Osteoblast (primary cell): ENCODE measurements at regions not wholly inside any gene's neighbourhood (a gene's known extent, or its start where the extent isn't known, plus 50 kb on each side); places are given as distances from the start of the nearest gene placed in this dataset.

ENCODE experiments used
- DNase-seq: peaks from one replicate; pipeline ENCODE4 v3.0.0; 2011; ENCODE audit warnings: low spot score, mixed read lengths; ENCODE audit not compliant: insufficient read length; ENCODE audit errors: missing footprints
- H2AFZ ChIP-seq: 2 replicates; pipeline ENCODE4 v1.6.0; 2011; ENCODE audit warnings: mild to moderate bottlenecking, low read length
- H3K27ac ChIP-seq: 2 replicates; pipeline ENCODE4 v1.5.1; 2011; ENCODE audit warnings: mild to moderate bottlenecking, low read depth, low read length, moderate library complexity
- H3K27me3 ChIP-seq: 2 replicates; pipeline ENCODE4 v1.6.0; 2012; ENCODE audit warnings: mild to moderate bottlenecking, control low read depth, inconsistent platforms, low read length, moderate library complexity; ENCODE audit not compliant: insufficient read depth
- H3K36me3 ChIP-seq: 2 replicates; pipeline ENCODE4 v1.5.1; 2011; ENCODE audit warnings: mild to moderate bottlenecking, low read length, control low read depth, moderate library complexity; ENCODE audit not compliant: insufficient read depth
- H3K4me1 ChIP-seq: 2 replicates; pipeline ENCODE4 v1.5.1; 2011; ENCODE audit warnings: mild to moderate bottlenecking, low read length, control low read depth, moderate library complexity; ENCODE audit not compliant: insufficient read depth
- H3K4me2 ChIP-seq: 2 replicates; pipeline ENCODE4 v1.6.0; 2011; ENCODE audit warnings: mild to moderate bottlenecking, low read length; ENCODE audit not compliant: insufficient read depth
- H3K4me3 ChIP-seq: fragments of 200-600 bp; sonication (generic); 3 replicates; pipeline ENCODE4 v1.5.1; 2012; ENCODE audit warnings: mild to moderate bottlenecking, low read length, inconsistent platforms; ENCODE audit not compliant: insufficient read depth
- H3K79me2 ChIP-seq: 2 replicates; pipeline ENCODE4 v1.6.0; 2012; ENCODE audit warnings: mild to moderate bottlenecking, low read length, control low read depth, inconsistent platforms; ENCODE audit not compliant: insufficient read depth
- H3K9me3 ChIP-seq: 2 replicates; pipeline ENCODE4 v1.5.1; 2011; ENCODE audit warnings: low read depth, low read length, control low read depth
- H4K20me1 ChIP-seq: 2 replicates; pipeline ENCODE4 v1.6.0; 2012; ENCODE audit warnings: mild to moderate bottlenecking, low read length, control low read depth; ENCODE audit not compliant: insufficient read depth
- CTCF ChIP-seq: IDR thresholded peaks from 2 replicates; pipeline ENCODE4 v1.5.1; 2011; ENCODE audit warnings: mild to moderate bottlenecking, low read depth, low read length, moderate library complexity; ENCODE audit errors: extremely low read depth

GRCh38 chr14:30257946-30258661 lies 300.9 kb upstream of the G2E3 start:
- TF ChIP-seq CTCF: no peak
- no peaks in the 10 kb centered on the region for H3K9me3 ChIP-seq
- no peaks in the 10 kb centered on the region for H3K36me3 ChIP-seq
- H3K27ac ChIP-seq: no peak overlapping the region
- no peaks in the 10 kb centered on the region for H3K79me2 ChIP-seq
- H4K20me1 ChIP-seq: no peaks in the 10 kb centered on the region
- H3K4me3 ChIP-seq: no peak overlapping the region
- H2AFZ ChIP-seq: no peak overlapping the region
- no peaks in the 10 kb centered on the region for H3K27me3 ChIP-seq
- no peaks in the 10 kb centered on the region for H3K4me1 ChIP-seq
- no peak overlapping the region for H3K4me2 ChIP-seq
- no peak for DNase-seq

GRCh38 chr14:30260833-30261607 lies 297.9 kb upstream of the G2E3 start:
- no peak overlapping the region for H3K4me2 ChIP-seq
- no peaks in the 10 kb centered on the region for H3K27me3 ChIP-seq
- H3K27ac ChIP-seq: no peak overlapping the region
- no peaks in the 10 kb centered on the region for H4K20me1 ChIP-seq
- H3K36me3 ChIP-seq: no peaks in the 10 kb centered on the region
- H2AFZ ChIP-seq: peak overlapping the region; percentile 78
- H3K79me2 ChIP-seq: no peaks in the 10 kb centered on the region
- no peak for TF ChIP-seq CTCF
- H3K9me3 ChIP-seq: no peaks in the 10 kb centered on the region
- DNase-seq: no peak
- no peak overlapping the region for H3K4me3 ChIP-seq
- H3K4me1 ChIP-seq: no peaks in the 10 kb centered on the region

- H4K20me1 ChIP-seq: no peaks in the 10 kb centered on the region
- TF ChIP-seq CTCF: no peak
- no peak overlapping the region for H3K4me3 ChIP-seq
- H3K79me2 ChIP-seq: no peaks in the 10 kb centered on the region
- H3K27ac ChIP-seq: no peak overlapping the region
- DNase-seq: no peak
- no peak overlapping the region for H3K4me2 ChIP-seq
- no peak overlapping the region for H2AFZ ChIP-seq
- H3K9me3 ChIP-seq: no peaks in the 10 kb centered on the region
- H3K36me3 ChIP-seq: no peaks in the 10 kb centered on the region
- no peaks in the 10 kb centered on the region for H3K27me3 ChIP-seq
- peaks cover 5% of the 10 kb centered on the region for H3K4me1 ChIP-seq
Measured at GRCh38 chr14:30264161-30264560, 294.8 kb upstream of the G2E3 start.

GRCh38 chr14:30266290-30266689 lies 292.7 kb upstream of the G2E3 start:
- Histone ChIP-seq H3K27me3 (no peaks in the 10 kb centered on the region), H3K4me2 (no peak overlapping the region), H3K27ac (no peak overlapping the region), H2AFZ (no peak overlapping the region), H3K9me3 (no peaks in the 10 kb centered on the region), H4K20me1 (no peaks in the 10 kb centered on the region), H3K36me3 (no peaks in the 10 kb centered on the region), H3K4me3 (no peak overlapping the region), H3K4me1 (peaks cover 5% of the 10 kb centered on the region), H3K79me2 (no peaks in the 10 kb centered on the region)
- TF ChIP-seq CTCF: no peak
- DNase-seq: no peak
